ENCODE measurements at regions not wholly inside any gene's neighbourhood (a gene's known extent, or its start where the extent isn't known, plus 50 kb on each side); places are given as distances from the start of the nearest gene placed in this dataset.

DNA sequence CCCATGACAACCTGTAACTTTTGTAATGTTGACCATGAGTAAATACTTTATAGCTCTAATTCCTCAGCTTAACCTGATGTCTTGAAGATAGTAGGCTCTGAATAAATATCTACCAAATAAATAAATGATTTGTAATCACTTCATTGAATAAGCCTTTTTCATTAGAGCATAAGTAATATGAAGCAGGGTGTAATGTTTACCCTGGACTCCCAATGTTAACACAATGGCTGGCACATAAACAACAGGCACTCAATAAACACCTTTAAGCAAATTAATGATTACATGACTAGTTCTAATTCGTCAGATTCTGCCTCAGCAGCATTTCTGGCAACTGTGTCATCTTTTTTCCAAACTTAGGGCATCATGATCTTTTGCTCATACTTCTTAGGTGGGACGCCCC, 396.3 kb downstream of the LIG4 start:
- H3K9me3 Mint-ChIP-seq = no peaks in the 10 kb centered on the region
- H2BK15ac ChIP-seq (ENCODE audit: low read depth, low read length) = no peak overlapping the region
- no peak overlapping the region for H3K27ac Mint-ChIP-seq
- DNase-seq = no peak
- H3K36me3 Mint-ChIP-seq (ENCODE audit: insufficient read depth in 1 of 3, low read depth in 3 of 3) = no peaks in the 10 kb centered on the region
- H3K27ac ChIP-seq (ENCODE audit: insufficient read length, low read depth, low read length) = no peak overlapping the region
- no peak overlapping the region for H3K56ac ChIP-seq (ENCODE audit: insufficient read length, low read depth, low read length)
- WGBS (ENCODE audit: extremely low coverage, insufficient read length, low lambda C conversion rate) = no CpG with 5 or more reads among the region's 2 CpGs
- H3K4me2 ChIP-seq (ENCODE audit: insufficient read depth, insufficient read length, low read length) = no peak overlapping the region
- H3K4me1 Mint-ChIP-seq = peaks cover 36 to 64% of the 10 kb centered on the region in 2 experiments
- H3K23me2 ChIP-seq (ENCODE audit: insufficient read length, low read depth, low read length, poor library complexity, severe bottlenecking) = no peaks in the 10 kb centered on the region
- H3K23ac ChIP-seq (ENCODE audit: insufficient read length, low read depth, low read length) = no peak overlapping the region
- no peak overlapping the region for H3K9ac ChIP-seq (ENCODE audit: extremely low read depth, insufficient read length, low read length)
- no peak overlapping the region for H3K14ac ChIP-seq (ENCODE audit: insufficient read depth, low read length)
- TF ChIP-seq, protein P1, sequence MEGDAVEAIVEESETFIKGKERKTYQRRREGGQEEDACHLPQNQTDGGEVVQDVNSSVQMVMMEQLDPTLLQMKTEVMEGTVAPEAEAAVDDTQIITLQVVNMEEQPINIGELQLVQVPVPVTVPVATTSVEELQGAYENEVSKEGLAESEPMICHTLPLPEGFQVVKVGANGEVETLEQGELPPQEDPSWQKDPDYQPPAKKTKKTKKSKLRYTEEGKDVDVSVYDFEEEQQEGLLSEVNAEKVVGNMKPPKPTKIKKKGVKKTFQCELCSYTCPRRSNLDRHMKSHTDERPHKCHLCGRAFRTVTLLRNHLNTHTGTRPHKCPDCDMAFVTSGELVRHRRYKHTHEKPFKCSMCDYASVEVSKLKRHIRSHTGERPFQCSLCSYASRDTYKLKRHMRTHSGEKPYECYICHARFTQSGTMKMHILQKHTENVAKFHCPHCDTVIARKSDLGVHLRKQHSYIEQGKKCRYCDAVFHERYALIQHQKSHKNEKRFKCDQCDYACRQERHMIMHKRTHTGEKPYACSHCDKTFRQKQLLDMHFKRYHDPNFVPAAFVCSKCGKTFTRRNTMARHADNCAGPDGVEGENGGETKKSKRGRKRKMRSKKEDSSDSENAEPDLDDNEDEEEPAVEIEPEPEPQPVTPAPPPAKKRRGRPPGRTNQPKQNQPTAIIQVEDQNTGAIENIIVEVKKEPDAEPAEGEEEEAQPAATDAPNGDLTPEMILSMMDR (conservative IDR thresholded peaks at IDR 0.05) = no peak
- H3K4ac ChIP-seq (ENCODE audit: low read depth, low read length) = no peak overlapping the region
- H3K9me3 ChIP-seq (ENCODE audit: control insufficient read depth, low read depth, low read length) = no peaks in the 10 kb centered on the region
- H2AFZ ChIP-seq (ENCODE audit: low read length) = no peak overlapping the region
- no peak overlapping the region for H2BK5ac ChIP-seq (ENCODE audit: insufficient read length, low read length)
- no peak overlapping the region for H3K4me3 Mint-ChIP-seq
- peaks cover 5% of the 10 kb centered on the region; the same call in 1 of the 2 replicates for H3K4me1 ChIP-seq (ENCODE audit: insufficient read depth, low read length)
- no peak overlapping the region for H4K8ac ChIP-seq (replicated peaks; ENCODE audit: insufficient read length, low read depth, low read length)
- no peaks in the 10 kb centered on the region for H3K27me3 Mint-ChIP-seq (ENCODE audit: low read depth)
- no peaks in the 10 kb centered on the region for H3K27me3 ChIP-seq (ENCODE audit: insufficient read depth, low read length)
- H2BK120ac ChIP-seq (ENCODE audit: low read depth, low read length, poor library complexity, severe bottlenecking) = no peak overlapping the region
- no peaks in the 10 kb centered on the region; the same call in 1 of the 2 replicates for H3K79me2 ChIP-seq (ENCODE audit: insufficient read depth, low read length)
- no peak overlapping the region for H2BK12ac ChIP-seq (ENCODE audit: insufficient read length, low read depth, low read length)
- no peak overlapping the region for H4K91ac ChIP-seq (ENCODE audit: insufficient read length, low read depth, low read length)
- H2BK20ac ChIP-seq (ENCODE audit: low read depth, low read length, poor library complexity, severe bottlenecking) = no peak overlapping the region
- no peak overlapping the region for H2AK5ac ChIP-seq (ENCODE audit: insufficient read length, low read length)
- no peak overlapping the region for H3K18ac ChIP-seq (ENCODE audit: insufficient read length, low read depth, low read length)
- H3T11ph ChIP-seq (ENCODE audit: low read length) = no peak overlapping the region
- H4K5ac ChIP-seq (ENCODE audit: insufficient read length, low read depth, low read length) = no peak overlapping the region
- no peaks in the 10 kb centered on the region for H3K79me1 ChIP-seq (ENCODE audit: insufficient read depth, low read depth, low read length, poor library complexity, severe bottlenecking)
- no peaks in the 10 kb centered on the region for H4K20me1 ChIP-seq (ENCODE audit: control insufficient read depth, insufficient read depth, insufficient read length)

Data from H9 (cell line).